Left lung (tissue), 4 donors: ENCODE measurements at regions not wholly inside any gene's neighbourhood (a gene's known extent, or its start where the extent isn't known, plus 50 kb on each side); places are given as distances from the start of the nearest gene placed in this dataset.
"Not testable (repeated sequence)": the region's sequence is repeated elsewhere in the genome, so short reads cannot be mapped to it uniquely, and the experiment has no call there.

Experiments
- ATAC-seq: fragments of 200-7000 bp; cut with Tn5 transposase; one replicate; pipeline ENCODE4 v1.9.1; 2020; ENCODE audit warnings: moderate library complexity
- DNase-seq, 4 donors: peaks; one replicate each; pipeline ENCODE4 v3.0.0-alpha.2; 2013 to 2020
- H3K27ac ChIP-seq, 2 donors: fragments of 200-600 bp; sonication (generic) in 1 of 2; one replicate each; pipeline versions ENCODE4 v1.5.0 to v1.8.0; 2020 to 2021
- H3K27me3 ChIP-seq, 2 donors: fragments of 200-600 bp; sonication (generic) in 1 of 2; one replicate each; pipeline versions ENCODE4 v1.5.0 to v1.8.0; 2020 to 2021
- H3K36me3 ChIP-seq, 2 donors: fragments of 200-600 bp; sonication (generic) in 1 of 2; one replicate each; pipeline versions ENCODE4 v1.5.0 to v1.8.0; 2020 to 2021
- H3K4me1 ChIP-seq, 2 donors: fragments of 200-600 bp; one replicate each; pipeline ENCODE4 v1.8.0; 2021
- H3K4me3 ChIP-seq, 2 donors: fragments of 200-600 bp; sonication (generic) in 1 of 2; one replicate each; pipeline versions ENCODE4 v1.5.0 to v1.8.0; 2020 to 2021; ENCODE audit warnings: mild to moderate bottlenecking in 1 of 2
- H3K9me3 ChIP-seq, 2 donors: fragments of 200-600 bp; sonication (generic) in 1 of 2; one replicate each; pipeline versions ENCODE4 v1.5.0 to v1.8.0; 2020 to 2021
- intact Hi-C, 2 donors: fragments of 100-400 bp; cut with DNase I; formaldehyde crosslinking; loops; one replicate each; pipeline versions ENCODE4 v1.11.2 to v1.14.2; 2022
- TF ChIP-seq, protein P1 (sequence below), 2 donors: fragments of 200-600 bp; sonication (generic) in 1 of 2; IDR thresholded peaks; one replicate each; pipeline versions ENCODE4 v1.5.0 to v1.8.0; 2021; ENCODE audit warnings: antibody characterized with exemption in 2 of 2
- donor health status: DM: no; HTN: yes; CAD: no.
- donor health status: DM: no; HTN: no; CAD: no.

DNA sequence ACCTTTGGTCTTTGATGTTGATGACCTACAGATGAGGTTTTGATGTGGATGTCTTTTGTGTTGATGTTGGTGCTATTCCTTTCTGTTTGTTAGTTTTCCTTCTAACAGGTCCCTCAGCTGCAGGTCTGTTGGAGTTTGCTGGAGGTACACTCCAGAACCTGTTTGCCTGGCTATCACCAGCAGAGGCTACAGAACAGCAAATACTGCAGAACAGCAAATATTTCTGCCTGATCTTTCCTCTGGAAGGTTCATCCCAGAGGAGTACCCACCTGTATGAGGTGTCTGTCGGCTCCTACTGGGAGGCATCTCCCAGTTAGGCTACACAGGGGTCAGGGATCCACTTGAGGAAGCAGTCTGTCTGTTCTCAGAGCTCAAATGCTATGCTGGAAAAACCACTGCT lies 694.5 kb upstream of the CDH6 start:
- no peaks in the 10 kb centered on the region for H3K4me1 ChIP-seq
- no peaks in the 10 kb centered on the region for H3K36me3 ChIP-seq
- no peaks in the 10 kb centered on the region for H3K9me3 ChIP-seq
- no peak overlapping the region for H3K27ac ChIP-seq
- H3K4me3 ChIP-seq: no peak overlapping the region
- DNase-seq (no peak), ATAC-seq (no peak)
- TF ChIP-seq, protein P1, sequence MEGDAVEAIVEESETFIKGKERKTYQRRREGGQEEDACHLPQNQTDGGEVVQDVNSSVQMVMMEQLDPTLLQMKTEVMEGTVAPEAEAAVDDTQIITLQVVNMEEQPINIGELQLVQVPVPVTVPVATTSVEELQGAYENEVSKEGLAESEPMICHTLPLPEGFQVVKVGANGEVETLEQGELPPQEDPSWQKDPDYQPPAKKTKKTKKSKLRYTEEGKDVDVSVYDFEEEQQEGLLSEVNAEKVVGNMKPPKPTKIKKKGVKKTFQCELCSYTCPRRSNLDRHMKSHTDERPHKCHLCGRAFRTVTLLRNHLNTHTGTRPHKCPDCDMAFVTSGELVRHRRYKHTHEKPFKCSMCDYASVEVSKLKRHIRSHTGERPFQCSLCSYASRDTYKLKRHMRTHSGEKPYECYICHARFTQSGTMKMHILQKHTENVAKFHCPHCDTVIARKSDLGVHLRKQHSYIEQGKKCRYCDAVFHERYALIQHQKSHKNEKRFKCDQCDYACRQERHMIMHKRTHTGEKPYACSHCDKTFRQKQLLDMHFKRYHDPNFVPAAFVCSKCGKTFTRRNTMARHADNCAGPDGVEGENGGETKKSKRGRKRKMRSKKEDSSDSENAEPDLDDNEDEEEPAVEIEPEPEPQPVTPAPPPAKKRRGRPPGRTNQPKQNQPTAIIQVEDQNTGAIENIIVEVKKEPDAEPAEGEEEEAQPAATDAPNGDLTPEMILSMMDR (IDR thresholded peaks at IDR 0.05): no peak
- intact Hi-C loops: no loop called here
- no peaks in the 10 kb centered on the region for H3K27me3 ChIP-seq

DNA sequence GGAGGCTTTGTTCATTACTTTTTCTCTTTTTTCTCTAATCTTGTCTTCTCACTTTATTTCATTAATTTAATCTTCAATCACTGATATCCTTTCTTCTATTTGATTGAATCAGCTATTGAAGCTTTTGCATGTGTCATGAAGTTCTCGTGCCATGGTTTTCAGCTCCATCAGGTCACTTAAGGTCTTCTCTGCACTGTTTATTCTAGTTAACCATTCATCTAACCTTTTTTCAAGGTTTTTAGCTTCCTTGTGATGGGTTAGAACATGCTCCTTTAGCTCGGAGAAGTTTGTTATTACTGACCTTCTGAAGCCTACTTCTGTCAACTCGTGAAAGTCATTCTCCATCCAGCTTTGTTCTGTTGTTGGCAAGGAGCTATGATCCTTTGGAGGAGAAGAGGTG lies 695.0 kb upstream of the CDH6 start:
- H3K27me3 ChIP-seq, intact Hi-C loops, H3K36me3 ChIP-seq, H3K4me1 ChIP-seq, H3K27ac ChIP-seq, H3K9me3 ChIP-seq, DNase-seq, H3K4me3 ChIP-seq, ATAC-seq: not testable (repeated sequence)

DNA sequence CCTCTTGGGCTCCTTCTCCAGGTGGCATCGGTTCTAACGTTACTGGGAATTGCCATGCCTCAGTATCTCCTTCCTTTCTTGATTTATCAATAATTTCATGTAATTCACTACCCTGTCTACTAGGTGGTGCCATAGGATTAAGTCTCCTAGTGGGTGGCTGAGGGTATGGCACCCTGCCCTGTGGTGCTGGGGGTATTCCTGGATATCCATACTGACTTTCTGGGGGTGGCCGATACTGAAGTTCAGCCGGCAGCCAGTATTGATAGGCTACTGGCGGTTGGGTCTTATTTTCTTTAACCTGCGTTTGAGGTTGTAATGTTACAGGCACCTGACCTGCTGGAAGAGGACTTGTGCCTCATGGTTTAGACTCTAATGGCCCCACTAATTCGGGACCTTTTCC lies 699.4 kb upstream of the CDH6 start:
- ATAC-seq, H3K36me3 ChIP-seq, H3K4me1 ChIP-seq, H3K4me3 ChIP-seq, intact Hi-C loops, H3K27ac ChIP-seq, H3K27me3 ChIP-seq, H3K9me3 ChIP-seq, DNase-seq: not testable (repeated sequence)

DNA sequence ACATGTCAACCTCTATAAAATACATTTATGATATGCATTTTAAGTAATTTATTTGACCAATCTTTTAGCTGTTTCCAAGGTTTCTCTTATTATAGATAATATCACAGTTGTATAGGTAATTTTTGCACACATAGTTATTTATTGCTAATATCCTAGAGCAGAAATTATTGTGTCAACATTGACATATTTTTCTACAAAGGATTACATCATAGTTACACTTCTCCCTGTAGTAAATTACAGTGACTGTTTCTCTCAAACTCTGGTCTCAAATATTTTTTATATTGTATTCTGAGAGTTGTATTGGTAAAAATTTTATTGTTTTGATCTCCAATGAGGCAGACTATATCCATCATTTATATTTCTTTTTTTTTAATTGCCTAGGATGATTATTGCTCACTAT lies 714.4 kb upstream of the CDH6 start:
- Histone ChIP-seq H3K4me3 (no peak overlapping the region), H3K27me3 (no peaks in the 10 kb centered on the region), H3K36me3 (no peaks in the 10 kb centered on the region), H3K4me1 (no peaks in the 10 kb centered on the region), H3K9me3 (peaks cover 0 to 34% of the 10 kb centered on the region in 2 donors), H3K27ac (no peak overlapping the region)
- ATAC-seq (no peak), DNase-seq (no peak)
- TF ChIP-seq, protein P1 (IDR thresholded peaks at IDR 0.05): no peak
- intact Hi-C loops: no loop called here

DNA sequence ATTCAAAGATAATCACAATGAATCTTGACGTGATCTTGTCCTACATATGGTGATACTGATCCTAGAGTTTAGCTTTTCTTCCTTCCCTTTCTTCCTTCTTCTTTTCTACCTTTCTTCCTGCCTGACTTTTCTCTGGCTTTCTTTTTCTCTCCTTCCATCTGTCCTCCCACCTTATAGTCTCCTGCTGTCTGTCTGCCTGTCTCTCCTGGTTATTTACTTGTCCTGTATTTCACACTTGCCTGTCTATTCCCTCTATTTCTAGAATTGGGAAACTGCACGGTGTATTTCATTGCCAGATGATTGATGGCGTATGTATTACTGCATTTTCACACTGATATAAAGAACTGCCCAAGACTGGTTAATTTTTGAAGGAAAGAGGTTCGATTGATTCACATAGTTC lies 718.1 kb upstream of the CDH6 start:
- H3K4me1 ChIP-seq: no peaks in the 10 kb centered on the region
- no peak overlapping the region for H3K4me3 ChIP-seq
- DNase-seq (no peak), ATAC-seq (no peak)
- no peak overlapping the region for H3K27ac ChIP-seq
- intact Hi-C loops: no loop called here
- TF ChIP-seq, protein P1 (IDR thresholded peaks at IDR 0.05): no peak
- H3K9me3 ChIP-seq: peaks cover 0 to 32% of the 10 kb centered on the region in 2 donors
- H3K27me3 ChIP-seq: no peaks in the 10 kb centered on the region
- H3K36me3 ChIP-seq: no peaks in the 10 kb centered on the region

DNA sequence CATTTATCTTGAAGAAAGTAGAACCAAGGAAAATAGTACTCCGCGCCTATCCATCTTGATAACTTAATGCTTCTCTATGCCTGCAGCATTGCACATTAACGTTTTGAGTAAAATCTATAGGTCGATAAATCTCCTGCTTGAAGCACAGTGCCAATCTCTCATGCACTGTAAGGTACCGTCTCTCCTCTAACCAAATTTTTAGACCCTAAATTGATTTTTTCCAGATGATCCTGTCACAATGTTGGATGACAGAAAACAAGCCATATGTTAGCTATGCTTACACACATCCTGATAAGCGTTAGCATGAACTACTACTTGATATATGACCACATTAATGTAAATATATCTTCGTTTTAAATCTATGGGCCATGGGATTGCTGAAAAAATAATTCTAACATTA lies 723.8 kb upstream of the CDH6 start:
- intact Hi-C loops: no loop called here
- Histone ChIP-seq H3K27ac (no peak overlapping the region), H3K27me3 (no peaks in the 10 kb centered on the region), H3K36me3 (no peaks in the 10 kb centered on the region), H3K4me3 (no peak overlapping the region), H3K4me1 (no peaks in the 10 kb centered on the region), H3K9me3 (peaks cover 0 to 16% of the 10 kb centered on the region in 2 donors)
- DNase-seq (no peak), ATAC-seq (no peak)
- TF ChIP-seq, protein P1 (IDR thresholded peaks at IDR 0.05): no peak
